HFF-Myc (cell line): ENCODE measurements at regions not wholly inside any gene's neighbourhood (a gene's known extent, or its start where the extent isn't known, plus 50 kb on each side); places are given as distances from the start of the nearest gene placed in this dataset.

Source experiments
- DNase-seq: peaks from one replicate; pipeline ENCODE4 v3.0.0-alpha.2; 2011; ENCODE audit warnings: low read depth; ENCODE audit errors: extremely low read depth
- H3K4me3 ChIP-seq: replicated peaks from 2 replicates; pipeline ENCODE4 v1.5.1; 2011; ENCODE audit warnings: low read depth, mild to moderate bottlenecking, control low read depth, low read length
- TF ChIP-seq, protein P1 (sequence below): IDR thresholded peaks from 2 replicates; pipeline ENCODE4 v1.5.1; 2012; ENCODE audit warnings: mild to moderate bottlenecking, low read depth, low read length, control low read depth; ENCODE audit errors: missing control alignments

DNA sequence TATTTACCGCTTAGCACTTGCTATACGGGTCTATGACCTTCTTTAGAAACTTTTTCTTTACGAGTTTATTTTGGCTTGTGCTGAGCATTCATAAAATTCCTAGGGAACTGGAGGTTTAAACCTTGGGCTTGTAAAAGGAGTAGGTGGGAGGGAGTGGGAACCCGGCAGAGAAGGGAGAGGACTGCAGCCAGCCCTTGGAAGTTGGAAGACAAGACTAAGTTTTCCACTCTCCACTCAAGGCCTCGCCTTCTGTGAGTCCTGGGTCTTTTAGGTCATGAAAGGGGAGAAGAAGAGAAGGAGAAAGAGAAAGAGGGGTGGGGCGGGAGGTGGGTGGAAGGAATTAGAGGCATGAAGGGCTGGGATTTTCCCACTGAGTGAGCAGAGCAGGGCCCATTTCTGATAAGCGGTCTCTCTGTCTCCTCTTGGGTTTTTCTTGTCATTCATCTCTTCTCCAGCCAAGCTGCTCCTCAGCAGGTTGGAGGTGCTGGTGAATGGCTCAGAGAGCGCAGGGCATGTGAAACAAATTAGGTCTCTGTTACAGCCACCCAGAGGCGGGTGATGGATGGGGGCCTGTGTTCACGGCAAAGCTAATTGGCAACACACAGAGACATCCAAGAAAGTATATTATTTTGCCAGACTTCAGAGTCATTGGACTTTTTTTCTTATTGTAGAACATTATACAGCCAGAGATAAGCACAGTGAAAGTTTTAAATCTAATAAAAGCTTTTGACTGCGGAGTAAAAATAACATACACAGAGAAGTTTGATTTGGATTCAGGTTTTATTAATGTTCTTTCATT is 247.3 kb downstream of the FOXD2 start:
- TF ChIP-seq, protein P1, sequence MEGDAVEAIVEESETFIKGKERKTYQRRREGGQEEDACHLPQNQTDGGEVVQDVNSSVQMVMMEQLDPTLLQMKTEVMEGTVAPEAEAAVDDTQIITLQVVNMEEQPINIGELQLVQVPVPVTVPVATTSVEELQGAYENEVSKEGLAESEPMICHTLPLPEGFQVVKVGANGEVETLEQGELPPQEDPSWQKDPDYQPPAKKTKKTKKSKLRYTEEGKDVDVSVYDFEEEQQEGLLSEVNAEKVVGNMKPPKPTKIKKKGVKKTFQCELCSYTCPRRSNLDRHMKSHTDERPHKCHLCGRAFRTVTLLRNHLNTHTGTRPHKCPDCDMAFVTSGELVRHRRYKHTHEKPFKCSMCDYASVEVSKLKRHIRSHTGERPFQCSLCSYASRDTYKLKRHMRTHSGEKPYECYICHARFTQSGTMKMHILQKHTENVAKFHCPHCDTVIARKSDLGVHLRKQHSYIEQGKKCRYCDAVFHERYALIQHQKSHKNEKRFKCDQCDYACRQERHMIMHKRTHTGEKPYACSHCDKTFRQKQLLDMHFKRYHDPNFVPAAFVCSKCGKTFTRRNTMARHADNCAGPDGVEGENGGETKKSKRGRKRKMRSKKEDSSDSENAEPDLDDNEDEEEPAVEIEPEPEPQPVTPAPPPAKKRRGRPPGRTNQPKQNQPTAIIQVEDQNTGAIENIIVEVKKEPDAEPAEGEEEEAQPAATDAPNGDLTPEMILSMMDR, result no peak
- no peak for DNase-seq
- H3K4me3 ChIP-seq, result no peak overlapping the region

DNA sequence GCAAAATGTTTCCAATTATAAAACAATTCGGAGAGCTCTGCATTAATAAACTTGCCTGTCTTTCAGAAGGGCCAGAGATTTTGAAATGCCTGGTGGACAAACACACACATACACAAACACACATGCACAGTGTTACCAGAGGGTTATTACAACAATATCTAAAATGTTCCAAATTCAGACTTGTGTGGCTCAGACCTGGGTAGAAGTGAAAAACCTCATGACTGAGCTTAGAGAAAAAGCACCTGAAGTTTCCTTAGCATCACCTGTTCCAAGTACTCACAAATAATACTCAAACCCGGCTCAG is 247.9 kb downstream of the FOXD2 start:
- H3K4me3 ChIP-seq, result no peak overlapping the region
- TF ChIP-seq, protein P1, result no peak
- DNase-seq, result no peak

DNA sequence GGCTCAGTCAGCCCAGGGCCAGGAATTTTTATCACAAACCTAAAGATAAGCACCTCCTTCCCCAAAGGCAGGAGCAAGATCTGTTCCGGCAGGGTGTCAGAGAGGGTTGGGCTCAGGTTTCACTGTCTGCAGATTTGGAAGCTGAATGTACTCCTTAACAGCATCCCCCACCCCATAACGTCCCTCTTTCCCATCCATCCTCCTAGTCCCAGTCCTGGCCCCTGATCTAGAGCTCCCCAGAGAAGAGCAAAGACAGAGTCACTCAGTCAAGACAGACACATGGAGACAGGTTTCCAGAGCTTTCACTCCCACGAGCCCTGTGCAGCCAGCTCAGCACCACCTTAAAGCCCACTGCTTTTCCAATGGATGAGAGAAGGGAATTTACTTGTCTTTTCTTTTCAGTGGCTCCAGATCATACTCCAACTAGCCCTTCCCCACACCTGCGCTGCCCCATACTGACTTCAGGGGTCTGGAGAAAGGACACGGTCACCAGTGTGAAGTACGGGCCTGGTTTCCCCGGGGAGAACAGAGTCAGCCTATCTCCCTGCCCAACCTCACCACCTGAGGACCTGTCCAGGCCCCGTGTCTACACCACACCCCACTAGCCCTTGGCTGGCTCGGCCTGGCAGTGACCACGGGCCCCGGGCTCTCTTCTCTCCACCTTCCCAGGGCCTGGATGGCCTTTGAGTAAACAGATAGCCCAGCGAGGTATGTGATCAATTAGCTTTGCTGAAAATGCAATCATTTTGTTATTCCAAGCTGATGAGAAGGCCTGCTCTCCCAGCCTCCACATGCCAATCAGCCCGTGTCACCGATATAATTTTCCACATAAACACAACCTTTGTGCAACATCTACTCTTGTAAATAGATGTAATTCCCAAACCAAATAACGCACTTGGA is 249.1 kb downstream of the FOXD2 start:
- DNase-seq, result no peak
- TF ChIP-seq, protein P1, result no peak
- H3K4me3 ChIP-seq, result no peak overlapping the region

DNA sequence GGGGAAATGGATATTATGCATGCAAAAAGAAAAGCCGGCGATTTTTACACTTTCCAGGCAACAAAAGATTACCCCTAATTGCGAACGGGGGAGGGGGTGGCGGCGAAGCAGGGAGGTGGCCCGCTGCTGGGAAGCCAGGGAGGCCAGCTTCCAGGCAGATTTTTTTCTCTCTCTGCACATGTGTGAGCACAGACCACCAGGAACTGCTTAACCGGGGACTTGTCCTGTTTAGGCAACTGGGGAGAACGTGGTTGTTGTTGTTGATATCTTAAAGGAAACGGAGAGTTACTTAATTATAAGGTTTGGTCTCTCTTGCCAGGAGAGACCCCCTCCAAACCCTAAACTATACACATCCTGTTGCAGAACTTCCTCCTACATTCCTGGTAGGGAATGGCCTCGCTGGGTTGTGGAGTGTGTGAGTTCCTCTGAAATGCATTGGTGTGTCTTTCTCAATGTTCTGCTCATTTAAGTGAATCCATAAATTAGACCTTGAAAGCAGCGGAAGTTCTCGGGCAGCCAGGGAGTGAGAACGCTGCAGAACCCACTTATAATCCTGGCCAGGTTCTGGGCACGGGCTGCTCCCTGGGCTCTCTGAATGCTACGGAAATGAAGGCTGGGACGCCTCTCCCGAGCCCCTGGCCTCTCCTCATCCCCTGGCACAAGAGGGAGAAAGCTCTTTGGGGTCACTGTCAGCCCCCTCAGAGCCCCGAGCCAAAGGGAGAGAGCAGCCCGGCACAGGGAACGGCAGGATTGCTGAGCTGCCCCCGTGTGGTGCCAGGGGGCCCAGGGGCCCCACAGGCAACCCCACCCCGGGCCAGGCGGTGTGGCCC is 250.0 kb downstream of the FOXD2 start:
- no peak for DNase-seq
- no peak overlapping the region for H3K4me3 ChIP-seq
- TF ChIP-seq, protein P1, result no peak

DNA sequence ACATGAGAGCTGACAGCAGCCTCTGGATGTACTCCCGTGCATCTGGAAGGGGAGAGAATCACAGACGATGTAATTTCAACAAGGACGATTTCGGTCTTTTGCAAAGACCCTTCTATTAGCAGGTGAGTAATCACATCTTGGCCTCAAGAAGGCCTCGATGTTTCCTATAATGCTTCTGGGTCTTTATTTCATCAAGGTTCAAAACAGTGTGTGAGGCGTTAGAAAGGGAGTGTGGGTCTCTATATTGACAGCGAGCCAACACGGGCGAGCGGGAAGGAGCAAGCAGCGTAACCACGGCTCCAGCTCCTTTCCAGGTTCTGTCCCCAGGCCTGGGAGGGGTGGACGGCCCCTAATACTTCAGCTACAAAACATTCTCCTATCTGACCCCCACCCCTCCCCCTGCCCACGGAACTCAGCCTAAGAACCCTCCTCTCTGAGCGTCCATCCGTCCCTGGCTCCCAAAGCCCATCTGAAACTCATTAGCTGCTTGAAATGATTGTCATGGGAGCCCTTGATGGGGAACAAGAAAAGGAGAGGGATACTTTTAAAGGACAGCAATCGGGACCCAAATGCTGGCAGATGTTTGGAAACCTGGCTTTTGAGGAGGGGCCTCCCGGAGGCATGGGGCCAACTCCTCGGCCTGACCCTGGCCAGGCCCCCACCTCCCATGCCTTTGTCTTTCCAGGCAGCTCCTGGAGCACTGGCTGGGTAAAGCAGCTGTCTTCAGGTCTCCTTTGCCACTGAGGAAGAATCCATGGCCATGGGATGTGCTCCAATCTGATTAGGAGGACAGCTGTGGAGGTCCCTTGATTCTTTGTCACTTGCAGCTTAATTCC is 250.8 kb downstream of the FOXD2 start:
- no peak overlapping the region for H3K4me3 ChIP-seq
- no peak for DNase-seq
- TF ChIP-seq, protein P1, result no peak

DNA sequence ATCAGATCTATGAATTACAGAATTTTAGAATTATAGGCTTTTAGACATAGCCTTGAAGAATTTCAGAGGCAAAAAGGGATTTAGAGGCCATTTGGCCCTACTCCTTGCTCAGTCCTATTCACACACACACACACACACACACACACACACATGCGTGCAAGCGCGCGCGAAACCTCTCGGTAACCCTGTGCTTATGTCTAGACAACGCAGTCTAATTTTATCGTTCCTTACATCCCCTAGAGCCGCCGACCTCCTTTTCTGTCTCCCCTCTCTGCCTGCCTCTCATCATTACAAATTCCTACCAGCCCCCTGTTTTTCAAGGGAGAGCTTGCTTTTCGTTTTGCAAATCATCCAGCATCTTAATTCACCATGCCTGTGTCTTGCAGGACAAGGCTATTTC is 252.1 kb downstream of the FOXD2 start:
- no peak overlapping the region for H3K4me3 ChIP-seq
- DNase-seq, result no peak
- TF ChIP-seq, protein P1, result no peak
